Choroid plexus epithelial cell (primary cell): ENCODE measurements at regions not wholly inside any gene's neighbourhood (a gene's known extent, or its start where the extent isn't known, plus 50 kb on each side); places are given as distances from the start of the nearest gene placed in this dataset.

ENCODE experiments used
- DNase-seq: peaks from one replicate; pipeline ENCODE4 v3.0.0-alpha.2; 2010; ENCODE audit warnings: low read depth
- H3K4me3 ChIP-seq: 2 replicates; pipeline ENCODE4 v1.5.1; 2011; ENCODE audit warnings: low read depth, mild to moderate bottlenecking, control low read depth, low read length, moderate library complexity
- CTCF ChIP-seq: conservative IDR thresholded peaks from 2 replicates; pipeline ENCODE4 v1.5.1; 2011; ENCODE audit warnings: low read depth, mild to moderate bottlenecking, control low read depth, inconsistent platforms, low read length, moderate library complexity

GRCh38 chr1:87457408-87457807, 128.7 kb downstream of the LMO4 start:
- TF ChIP-seq CTCF: no peak
- H3K4me3 ChIP-seq: no peak overlapping the region
- DNase-seq: no peak

- DNase-seq: no peak
- H3K4me3 ChIP-seq: no peak overlapping the region
- no peak for TF ChIP-seq CTCF
These were observed 134.2 kb downstream of the LMO4 start for GRCh38 chr1:87462894-87463293.

- peak; percentile 6 for DNase-seq
- TF ChIP-seq CTCF: no peak
- H3K4me3 ChIP-seq: no peak overlapping the region
These were observed 135.4 kb downstream of the LMO4 start for GRCh38 chr1:87464022-87464490.

- no peak overlapping the region for H3K4me3 ChIP-seq
- DNase-seq: no peak
- no peak for TF ChIP-seq CTCF
These were observed 137.9 kb downstream of the LMO4 start for GRCh38 chr1:87466621-87467020.

GRCh38 chr1:87472716-87473115, 144.0 kb downstream of the LMO4 start:
- no peak for TF ChIP-seq CTCF
- no peak for DNase-seq
- no peak overlapping the region for H3K4me3 ChIP-seq

GRCh38 chr1:87473203-87473661, 144.6 kb downstream of the LMO4 start:
- H3K4me3 ChIP-seq: no peak overlapping the region
- no peak for DNase-seq
- no peak for TF ChIP-seq CTCF

GRCh38 chr1:87474098-87474497, 145.4 kb downstream of the LMO4 start:
- DNase-seq: no peak
- H3K4me3 ChIP-seq: no peak overlapping the region
- no peak for TF ChIP-seq CTCF
